HG02884 (cell line): ENCODE measurements at regions not wholly inside any gene's neighbourhood (a gene's known extent, or its start where the extent isn't known, plus 50 kb on each side); places are given as distances from the start of the nearest gene placed in this dataset.
A peak's percentile ranks its signal among the peaks of the same experiment; 100 is the strongest.

Source experiments
- ATAC-seq: cut with Tn5 transposase; IDR thresholded peaks from one replicate; pipeline ENCODE4 v1.9.1; 2021; ENCODE audit warnings: mild to moderate bottlenecking, moderate library complexity; ENCODE audit not compliant: unreplicated experiment

GRCh38 chr4:71151054-71151453, 157.6 kb downstream of the DCK start:
- no peak for ATAC-seq

GRCh38 chr4:71156616-71157015, 163.2 kb downstream of the DCK start:
- no peak for ATAC-seq

DNA sequence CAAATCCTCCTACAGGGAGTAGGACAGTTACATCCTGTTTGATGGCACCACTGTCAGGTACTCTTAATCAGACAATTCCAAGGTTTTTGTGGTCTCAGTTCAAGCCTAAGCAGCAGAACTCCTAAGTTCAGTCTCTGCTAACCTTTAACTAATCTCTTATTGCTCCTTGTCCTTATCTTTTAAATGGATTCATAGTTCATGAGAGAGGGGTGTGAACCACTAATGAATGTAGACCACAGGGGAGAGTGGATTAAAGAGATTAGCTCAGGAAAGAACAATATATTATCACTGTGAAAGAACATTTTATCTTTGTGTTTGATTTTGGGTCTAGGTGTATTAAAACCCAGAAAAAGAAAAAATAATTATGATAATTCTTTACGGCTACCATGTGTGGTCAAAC, 168.9 kb downstream of the DCK start:
- no peak for ATAC-seq

- ATAC-seq: no peak
Measured at GRCh38 chr4:71163317-71163716, 169.9 kb downstream of the DCK start.

DNA sequence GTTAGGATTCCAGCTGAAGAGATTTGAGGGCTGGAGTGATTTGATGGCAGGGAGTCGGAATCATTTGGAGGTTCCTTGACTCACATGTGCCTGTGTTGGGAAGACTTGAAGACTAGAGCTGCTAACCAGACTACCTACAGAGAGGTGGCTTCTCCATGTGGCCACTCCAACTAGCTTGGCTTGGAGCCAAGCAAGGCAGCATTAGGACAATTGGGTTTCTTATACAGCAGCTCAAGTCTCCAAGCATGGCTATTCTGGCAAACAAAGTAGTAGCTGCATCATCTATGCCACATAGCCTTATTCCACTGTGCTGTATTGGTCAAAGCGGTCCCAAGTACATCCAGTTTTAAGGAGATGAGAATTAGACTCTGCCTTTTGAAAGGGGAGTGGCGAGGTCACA, 171.7 kb upstream of the SLC4A4 start:
- ATAC-seq: no peak

GRCh38 chr4:71171592-71171991, 167.2 kb upstream of the SLC4A4 start:
- no peak for ATAC-seq

DNA sequence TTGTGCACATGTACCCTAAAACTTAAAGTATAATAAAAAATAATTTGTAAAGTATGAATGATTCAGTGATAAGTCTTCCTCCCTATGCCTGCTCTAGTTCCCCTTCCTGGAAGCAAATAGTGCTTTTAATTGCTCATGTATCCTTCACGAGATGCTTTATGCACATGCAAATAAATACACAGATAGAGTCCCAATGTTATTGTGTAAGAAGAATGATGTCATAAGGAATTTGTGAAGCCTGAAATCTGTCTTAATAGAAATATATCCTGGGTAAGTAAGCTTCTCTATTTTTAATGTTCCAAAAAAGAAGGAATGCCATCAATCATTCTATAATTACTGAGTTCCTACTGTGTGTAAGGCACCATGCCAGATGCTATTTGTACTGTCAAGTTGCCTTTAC, 157.5 kb upstream of the SLC4A4 start:
- ATAC-seq: no peak

DNA sequence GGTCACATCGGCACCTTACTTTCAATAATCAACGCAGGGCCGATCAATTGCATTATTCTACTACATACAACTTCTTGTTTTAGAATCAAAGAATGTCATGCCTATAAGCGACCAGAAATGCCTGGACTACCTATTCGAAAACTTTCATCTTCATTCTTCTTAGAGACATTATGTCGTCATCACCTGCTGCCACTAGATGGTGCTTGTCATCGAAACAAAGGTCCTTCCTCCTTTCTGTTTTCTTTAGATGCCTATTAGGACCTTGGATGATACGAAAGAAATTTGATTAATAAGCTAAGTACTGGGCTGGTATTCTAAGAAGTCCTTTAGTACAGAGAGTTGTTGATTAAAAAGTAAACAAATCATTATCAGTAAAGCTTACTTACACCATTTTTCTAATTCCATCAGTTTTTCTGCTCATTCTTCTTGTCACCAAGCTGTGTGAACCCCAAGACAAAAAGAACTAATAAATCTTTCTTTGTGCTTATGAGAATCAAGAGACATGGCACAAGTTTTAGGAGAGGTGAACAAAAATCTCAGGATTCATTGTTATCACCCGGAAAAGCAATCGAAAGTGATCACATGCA, 154.5 kb upstream of the SLC4A4 start:
- peak; percentile 58 for ATAC-seq

DNA sequence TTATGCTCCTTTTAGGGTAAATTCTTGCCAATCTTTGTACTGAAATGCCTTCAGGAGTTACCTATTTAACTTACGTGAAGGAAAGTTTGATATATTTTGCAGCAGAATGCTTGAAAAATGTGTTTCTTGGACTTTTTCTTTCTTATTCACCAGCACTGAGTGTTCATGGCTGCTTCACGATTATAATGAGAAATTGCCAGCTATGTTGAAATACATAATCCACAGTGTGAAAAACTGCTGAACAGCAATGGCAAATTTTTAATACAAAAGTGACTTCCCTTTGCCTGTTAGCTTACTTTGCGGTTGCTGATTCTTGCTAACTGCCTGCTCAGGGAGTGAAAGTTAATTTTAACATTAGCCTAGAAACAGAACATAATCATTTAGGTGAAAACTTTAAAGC, 153.8 kb upstream of the SLC4A4 start:
- ATAC-seq: no peak

DNA sequence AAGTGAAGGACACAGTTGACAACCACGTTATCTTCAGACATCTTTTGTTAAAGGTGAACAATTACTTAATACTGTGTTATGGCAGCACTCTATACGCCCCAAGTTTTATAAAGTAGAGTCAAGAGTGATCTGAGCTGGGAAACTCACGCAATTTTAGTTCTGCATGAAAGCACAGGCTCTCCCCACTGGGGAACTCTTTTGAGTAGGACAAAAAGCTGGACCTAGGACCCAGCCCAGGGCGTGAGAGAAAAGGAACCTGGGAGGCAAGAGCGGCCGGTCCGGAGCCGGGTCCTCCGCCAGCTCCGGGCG, 152.6 kb upstream of the SLC4A4 start:
- no peak for ATAC-seq

- peak; percentile 32 for ATAC-seq
Measured at GRCh38 chr4:71186566-71187403, 152.0 kb upstream of the SLC4A4 start.

DNA sequence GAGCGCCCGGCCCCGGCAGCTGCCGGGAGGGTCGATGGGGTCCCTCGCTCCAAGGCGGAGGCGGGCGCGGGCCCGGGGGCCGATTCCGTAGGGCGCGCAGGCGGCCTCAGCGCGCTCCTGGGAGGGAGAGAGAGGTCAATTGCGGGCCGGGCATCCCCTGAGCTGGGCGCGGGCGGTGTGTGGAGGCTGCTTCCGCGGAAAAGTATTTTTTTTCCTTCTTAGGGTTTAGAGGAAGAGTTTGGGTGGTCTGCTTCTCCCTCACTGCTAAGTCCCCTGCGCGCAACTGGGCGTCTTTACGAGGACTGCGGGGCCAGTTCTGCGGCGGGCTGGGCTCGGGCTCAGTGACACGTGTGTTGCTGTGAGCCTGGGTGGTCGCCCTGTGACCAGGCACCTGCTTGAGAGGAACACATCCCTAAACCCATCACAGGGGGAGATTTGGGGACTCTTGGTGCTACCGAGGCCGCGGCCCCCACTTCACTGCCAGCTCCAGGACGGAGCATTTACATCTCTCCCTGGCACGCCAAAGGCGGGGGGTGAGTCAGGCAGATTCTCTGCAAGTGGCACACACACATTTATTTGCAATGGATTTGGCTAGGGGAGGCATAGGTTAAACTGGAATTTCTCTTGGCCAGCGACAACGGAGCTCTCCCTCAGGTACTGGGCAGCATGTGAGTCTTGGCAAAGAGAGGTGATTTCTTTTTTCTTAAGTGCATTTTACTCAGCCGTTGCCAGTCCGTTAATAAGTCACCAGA, 151.2 kb upstream of the SLC4A4 start:
- peak; percentile 29 for ATAC-seq

GRCh38 chr4:71188156-71188640, 150.6 kb upstream of the SLC4A4 start:
- ATAC-seq: no peak

DNA sequence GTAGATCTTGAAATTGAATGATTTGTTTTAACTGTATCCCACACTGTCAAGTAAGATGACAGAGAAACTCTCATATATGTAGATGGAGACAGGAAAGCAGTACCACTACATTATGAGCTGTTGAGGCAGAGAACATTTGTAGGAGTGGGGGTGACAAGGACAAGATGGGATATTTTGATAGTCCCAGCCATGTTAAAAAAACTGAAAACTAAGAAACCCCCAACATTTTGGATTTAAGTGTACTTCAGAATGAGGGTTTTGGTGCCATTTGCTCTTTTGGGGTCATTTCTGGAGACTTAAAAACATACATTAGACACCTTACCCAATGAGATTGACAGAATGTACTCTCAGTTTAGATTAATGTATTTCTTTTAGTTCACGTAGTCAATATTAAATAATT, 149.9 kb upstream of the SLC4A4 start:
- no peak for ATAC-seq

DNA sequence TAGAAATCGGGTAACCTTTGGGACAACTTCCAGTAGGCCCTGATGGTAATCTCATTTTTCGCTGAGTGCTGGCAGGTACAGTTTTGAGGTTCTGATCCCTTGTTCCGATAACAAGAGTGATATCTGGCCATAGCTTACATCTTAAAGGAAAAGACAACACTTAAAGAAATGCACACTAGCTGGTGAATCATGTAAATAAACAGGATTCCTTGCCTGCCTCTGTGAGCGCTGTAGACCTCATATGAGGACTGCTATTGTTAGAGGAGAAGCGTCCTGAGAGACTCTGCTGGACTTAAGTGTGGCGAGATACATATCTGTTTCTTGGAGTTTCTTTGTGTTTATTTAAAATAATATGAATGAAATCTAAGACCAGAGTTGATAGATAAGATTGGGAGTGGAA, 149.3 kb upstream of the SLC4A4 start:
- no peak for ATAC-seq

- ATAC-seq: no peak
Measured at GRCh38 chr4:71194454-71194853, 144.4 kb upstream of the SLC4A4 start.

GRCh38 chr4:71195924-71196323, 142.9 kb upstream of the SLC4A4 start:
- ATAC-seq: no peak

DNA sequence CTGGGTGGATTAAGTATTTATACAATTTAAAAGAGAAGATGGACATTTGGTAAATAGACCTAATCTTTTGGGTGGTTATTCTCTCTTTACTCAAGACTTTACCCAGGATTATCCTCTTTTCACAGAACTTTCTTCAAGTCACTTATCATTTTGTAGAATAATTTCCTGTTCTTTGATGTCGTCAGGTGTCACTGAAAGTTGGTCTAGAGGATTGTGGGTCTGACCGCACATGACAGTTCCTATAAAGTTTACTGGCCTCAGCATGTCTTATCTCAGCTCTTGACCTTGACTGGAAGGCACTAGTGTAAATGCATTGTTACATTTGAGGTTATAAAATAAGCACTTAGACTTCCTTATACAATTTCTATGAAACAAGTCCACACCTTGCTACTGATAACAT, 139.9 kb upstream of the SLC4A4 start:
- ATAC-seq: no peak

- ATAC-seq: no peak
Measured at GRCh38 chr4:71201057-71201456, 137.8 kb upstream of the SLC4A4 start.

- ATAC-seq: no peak
Measured at GRCh38 chr4:71201817-71202576, 136.8 kb upstream of the SLC4A4 start.

GRCh38 chr4:71202705-71203104, 136.1 kb upstream of the SLC4A4 start:
- ATAC-seq: no peak
